GM23338 (cell line): ENCODE measurements at regions not wholly inside any gene's neighbourhood (a gene's known extent, or its start where the extent isn't known, plus 50 kb on each side); places are given as distances from the start of the nearest gene placed in this dataset.

ENCODE experiments used
- ATAC-seq: fragments of 200-7000 bp; cut with Tn5 transposase; 3 replicates; pipeline ENCODE4 v1.9.1; 2020
- DNase-seq: peaks from one replicate; pipeline ENCODE4 v3.0.0-alpha.2; 2015; ENCODE audit warnings: low spot score
- H2AFZ ChIP-seq: fragments of 200-600 bp; sonication (generic); 2 replicates; pipeline ENCODE4 v1.8.0; 2016; ENCODE audit warnings: antibody characterized with exemption, mild to moderate bottlenecking, moderate library complexity
- H3F3A ChIP-seq: fragments of 200-600 bp; sonication (generic); replicated peaks from 2 replicates; pipeline ENCODE4 v1.8.0; 2017; ENCODE audit warnings: antibody characterized with exemption, mixed run types, low read depth
- H3K27ac ChIP-seq: fragments of 200-600 bp; sonication (generic); 2 replicates; pipeline ENCODE4 v1.6.1; 2016; ENCODE audit warnings: low read depth
- H3K27me3 ChIP-seq: fragments of 200-600 bp; sonication (generic); 2 replicates; pipeline ENCODE4 v1.8.0; 2016; ENCODE audit warnings: mild to moderate bottlenecking, mixed run types, moderate library complexity; ENCODE audit not compliant: insufficient read depth
- H3K36me3 ChIP-seq: fragments of 200-600 bp; sonication (generic); 2 replicates; pipeline ENCODE4 v1.8.0; 2016; ENCODE audit warnings: mild to moderate bottlenecking; ENCODE audit not compliant: insufficient read depth
- H3K4me1 ChIP-seq: fragments of 200-600 bp; sonication (generic); 2 replicates; pipeline ENCODE4 v1.8.0; 2016; ENCODE audit warnings: mild to moderate bottlenecking, moderate library complexity; ENCODE audit not compliant: insufficient read depth
- H3K4me2 ChIP-seq: fragments of 200-600 bp; sonication (generic); 2 replicates; pipeline ENCODE4 v1.7.1; 2017; ENCODE audit warnings: mixed run types
- H3K4me3 ChIP-seq: fragments of 200-600 bp; sonication (generic); 2 replicates; pipeline ENCODE4 v1.6.1; 2016; ENCODE audit warnings: mixed run types
- H3K79me2 ChIP-seq: fragments of 200-600 bp; sonication (generic); replicated peaks from 2 replicates; pipeline ENCODE4 v1.8.0; 2017; ENCODE audit warnings: mild to moderate bottlenecking; ENCODE audit not compliant: insufficient read depth
- H3K9me2 ChIP-seq: fragments of 200-600 bp; sonication (generic); 2 replicates; pipeline ENCODE4 v1.8.0; 2017; ENCODE audit not compliant: insufficient read depth
- H4K20me1 ChIP-seq: fragments of 200-600 bp; sonication (generic); replicated peaks from 2 replicates; pipeline ENCODE4 v1.8.0; 2017; ENCODE audit warnings: mild to moderate bottlenecking; ENCODE audit not compliant: insufficient read depth
- H3K27ac Mint-ChIP-seq: 2 replicates; pipeline ENCODE4 v1.8.0; 2020; ENCODE audit warnings: inconsistent platforms, mild to moderate bottlenecking, moderate library complexity, mixed read lengths
- H3K27me3 Mint-ChIP-seq: 3 replicates; pipeline ENCODE4 v1.8.0; 2022; ENCODE audit warnings: low read depth, mild to moderate bottlenecking, moderate library complexity, mixed read lengths, inconsistent platforms; ENCODE audit not compliant: insufficient read depth, poor library complexity
- H3K36me3 Mint-ChIP-seq: 3 replicates; pipeline ENCODE4 v1.8.0; 2021; ENCODE audit warnings: low read depth, mild to moderate bottlenecking, inconsistent platforms, moderate library complexity, mixed read lengths
- H3K4me1 Mint-ChIP-seq: 3 replicates; pipeline ENCODE4 v1.8.0; 2020; ENCODE audit warnings: mild to moderate bottlenecking, inconsistent platforms, mixed read lengths
- H3K4me3 Mint-ChIP-seq: 3 replicates; pipeline ENCODE4 v1.8.0; 2021; ENCODE audit warnings: moderate library complexity, mild to moderate bottlenecking, inconsistent platforms, mixed read lengths
- H3K9me3 Mint-ChIP-seq: 3 replicates; pipeline ENCODE4 v1.8.0; 2020; ENCODE audit warnings: moderate library complexity, mild to moderate bottlenecking, inconsistent platforms, mixed read lengths
- CREB1 ChIP-seq: fragments of 250-450 bp; sonication (Bioruptor Pico); IDR thresholded peaks from 2 replicates; pipeline ENCODE4 v1.5.0; 2020; ENCODE audit warnings: low read depth, mild to moderate bottlenecking, moderate library complexity
- CTCF ChIP-seq, 2 experiments: fragments of 200-600 bp in 1 of 2; sonication (generic) in 1 of 2; conservative IDR thresholded peaks; 2 replicates each; pipeline versions ENCODE4 v1.5.1 to v1.6.1; 2016 to 2017; ENCODE audit warnings: antibody characterized with exemption in 2 of 2, low read depth in 2 of 2, mild to moderate bottlenecking in 2 of 2, moderate library complexity in 1 of 2
- ETS1 ChIP-seq: IDR thresholded peaks from 2 replicates; pipeline ENCODE4 v1.6.1; 2016; ENCODE audit warnings: antibody characterized with exemption
- EZH2phosphoT487 ChIP-seq: fragments of 200-600 bp; sonication (generic); IDR thresholded peaks from one replicate; pipeline ENCODE4 v1.8.1; 2018; ENCODE audit warnings: antibody characterized with exemption; ENCODE audit not compliant: unreplicated experiment
- NANOG ChIP-seq: IDR thresholded peaks from 2 replicates; pipeline ENCODE4 v1.6.1; 2016; ENCODE audit warnings: antibody characterized with exemption, borderline replicate concordance
- POLR2AphosphoS5 ChIP-seq: IDR thresholded peaks from 2 replicates; pipeline ENCODE4 v1.6.1; 2016; ENCODE audit warnings: antibody characterized with exemption, low read depth
- REST ChIP-seq: IDR thresholded peaks from one replicate; pipeline ENCODE4 v1.6.1; 2018; ENCODE audit warnings: antibody characterized with exemption; ENCODE audit not compliant: unreplicated experiment
- STAT1 ChIP-seq: IDR thresholded peaks from one replicate; pipeline ENCODE4 v1.6.1; 2016; ENCODE audit warnings: antibody characterized with exemption; ENCODE audit not compliant: unreplicated experiment
- ZNF114 ChIP-seq: fragments of 250-450 bp; sonication (Bioruptor Pico); IDR thresholded peaks from 2 replicates; pipeline ENCODE4 v1.5.0; 2020; ENCODE audit warnings: mild to moderate bottlenecking, moderate library complexity

GRCh38 chr10:4483811-4484210 lies 342.2 kb upstream of the AKR1E2 start (continued):
- no peak for TF ChIP-seq ZNF114 (CRISPR knock-in tag)
- no peak for TF ChIP-seq CREB1 (CRISPR knock-in tag)
- no peak for TF ChIP-seq REST

GRCh38 chr10:4482659-4483058 lies 343.3 kb upstream of the AKR1E2 start:
- H3K4me2 ChIP-seq, result no peak overlapping the region
- DNase-seq, result no peak
- H3K9me2 ChIP-seq, result peaks cover 29% of the 10 kb centered on the region
- ATAC-seq, result no peak
- H3K9me3 Mint-ChIP-seq, result no peaks in the 10 kb centered on the region; the same call in 2 of the 3 replicates
- peaks cover 18% of the 10 kb centered on the region for H3K4me1 Mint-ChIP-seq
- no peaks in the 10 kb centered on the region for H3K36me3 Mint-ChIP-seq
- no peak overlapping the region for H3K4me3 Mint-ChIP-seq
- no peak overlapping the region for H3K27ac Mint-ChIP-seq
- H4K20me1 ChIP-seq, result no peaks in the 10 kb centered on the region
- no peak overlapping the region for H3K27ac ChIP-seq
- no peaks in the 10 kb centered on the region for H3K27me3 ChIP-seq
- no peaks in the 10 kb centered on the region for H3F3A ChIP-seq
- H3K4me3 ChIP-seq, result no peak overlapping the region
- H3K36me3 ChIP-seq, result no peaks in the 10 kb centered on the region
- TF ChIP-seq POLR2AphosphoS5 (no peak), STAT1 (no peak), EZH2phosphoT487 (no peak), ETS1 (no peak), ZNF114 (CRISPR knock-in tag) (no peak), CREB1 (CRISPR knock-in tag) (no peak), REST (no peak), NANOG (no peak), CTCF (conservative IDR thresholded peaks at IDR 0.05; ENCODE audit: low read depth in 2 of 2) (no peak)
- H3K27me3 Mint-ChIP-seq, result no peaks in the 10 kb centered on the region
- peaks cover 13% of the 10 kb centered on the region; the same call in 1 of the 2 replicates for H3K4me1 ChIP-seq
- H2AFZ ChIP-seq, result no peak overlapping the region
- H3K79me2 ChIP-seq, result no peaks in the 10 kb centered on the region
